Spleen (tissue), 7 donors: ENCODE measurements at regions not wholly inside any gene's neighbourhood (a gene's known extent, or its start where the extent isn't known, plus 50 kb on each side); places are given as distances from the start of the nearest gene placed in this dataset.
"Not testable (repeated sequence)": the region's sequence is repeated elsewhere in the genome, so short reads cannot be mapped to it uniquely, and the experiment has no call there.

Experiments used
- CTCF ChIP-seq, 11 experiments: fragments of 200-600 bp in 7 of 11; fragments of 450-650 bp in 4 of 11; sonication (generic) in 4 of 11; IDR thresholded peaks in 8 of 11; conservative IDR thresholded peaks in 3 of 11; 1 replicate in 7 of 11; 2 replicates in 4 of 11; pipeline versions ENCODE4 v1.4.0 to v1.8.0; 2016 to 2021; ENCODE audit warnings: antibody characterized with exemption in 11 of 11, inconsistent platforms in 4 of 11, mild to moderate bottlenecking in 1 of 11
- POLR2AphosphoS5 ChIP-seq, 3 donors: sonication (generic); formaldehyde crosslinking; IDR thresholded peaks; one replicate each; pipeline ENCODE4 v1.5.1; 2017; ENCODE audit warnings: antibody characterized with exemption in 3 of 3
- donor health status: DM: no; HTN: no; CAD: no; lungs with moderate emphysema.
- donor health status: DM: no; HTN: no; CAD: no.
- donor health status: DM: no; HTN: no; CAD: no.

GRCh38 chr7:131808156-131808555 lies 251.7 kb upstream of the PODXL start:
- not testable (repeated sequence) for TF ChIP-seq CTCF (IDR thresholded peaks at IDR 0.05 in 8 of 11, conservative IDR thresholded peaks at IDR 0.05 in 3 of 11); POLR2AphosphoS5 (IDR thresholded peaks at IDR 0.05)
